GM12872 (cell line): ENCODE measurements at regions not wholly inside any gene's neighbourhood (a gene's known extent, or its start where the extent isn't known, plus 50 kb on each side); places are given as distances from the start of the nearest gene placed in this dataset.

Source experiments
- CTCF ChIP-seq: IDR thresholded peaks from 3 replicates; pipeline ENCODE4 v1.5.1; 2011; ENCODE audit warnings: low read depth, mild to moderate bottlenecking, low read length, moderate library complexity; ENCODE audit not compliant: insufficient read depth

GRCh38 chr7:109343678-109344077 lies 774.0 kb downstream of the DNAJB9 start:
- TF ChIP-seq CTCF = no peak

GRCh38 chr7:109351493-109351892 lies 781.8 kb downstream of the DNAJB9 start:
- no peak for TF ChIP-seq CTCF

GRCh38 chr7:109354000-109354399 lies 784.3 kb downstream of the DNAJB9 start:
- TF ChIP-seq CTCF = no peak

- no peak for TF ChIP-seq CTCF
Observed at GRCh38 chr7:109354552-109354951, 784.9 kb downstream of the DNAJB9 start.

GRCh38 chr7:109375823-109376222 lies 806.1 kb downstream of the DNAJB9 start:
- TF ChIP-seq CTCF = no peak

GRCh38 chr7:109376576-109376975 lies 806.9 kb downstream of the DNAJB9 start:
- TF ChIP-seq CTCF = no peak

- no peak for TF ChIP-seq CTCF
Observed at GRCh38 chr7:109377076-109377884, 807.6 kb downstream of the DNAJB9 start.

- TF ChIP-seq CTCF = no peak
Observed at GRCh38 chr7:109386959-109387358, 817.3 kb downstream of the DNAJB9 start.
